ENCODE measurements at regions not wholly inside any gene's neighbourhood (a gene's known extent, or its start where the extent isn't known, plus 50 kb on each side); places are given as distances from the start of the nearest gene placed in this dataset.

DNA sequence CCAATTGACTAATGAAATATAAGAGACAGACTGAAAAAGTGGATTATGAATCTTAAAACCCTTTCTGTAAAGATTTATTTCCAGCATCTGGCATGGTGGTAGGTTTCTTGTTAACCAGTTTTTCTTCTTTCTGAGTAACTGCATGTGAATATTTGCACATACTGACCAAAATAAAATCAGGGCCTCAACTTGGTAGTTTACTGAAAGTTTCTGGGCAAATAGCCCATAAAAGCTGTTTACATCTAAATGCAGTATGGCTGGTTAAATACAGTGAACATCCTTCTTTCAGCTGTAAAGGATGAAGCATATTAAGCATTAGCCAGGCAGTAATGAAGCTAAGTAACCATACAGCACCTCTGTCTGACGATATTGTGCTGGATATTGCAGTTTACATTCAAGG, 83.6 kb upstream of the EYS start:
- intact Hi-C loops (cut with micrococcal nuclease), result no loop called here
- Mint-ChIP-seq H3K36me3 (peaks cover 11% of the 10 kb centered on the region), H3K4me1 (no peaks in the 10 kb centered on the region), H3K4me3 (no peak overlapping the region), H3K27me3 (ENCODE audit: low read depth in 2 of 2) (no peaks in the 10 kb centered on the region), H3K9me3 (peaks cover 7 to 9% of the 10 kb centered on the region in 2 donors), H3K27ac (no peak overlapping the region)
- H3K9me3 ChIP-seq (ENCODE audit: control insufficient read depth, insufficient read depth, low read length), result peaks cover 7% of the 10 kb centered on the region
- 90% methylated on average over 1 of the region's 1 CpG for WGBS (ENCODE audit: insufficient coverage)
- TF ChIP-seq, protein P1, sequence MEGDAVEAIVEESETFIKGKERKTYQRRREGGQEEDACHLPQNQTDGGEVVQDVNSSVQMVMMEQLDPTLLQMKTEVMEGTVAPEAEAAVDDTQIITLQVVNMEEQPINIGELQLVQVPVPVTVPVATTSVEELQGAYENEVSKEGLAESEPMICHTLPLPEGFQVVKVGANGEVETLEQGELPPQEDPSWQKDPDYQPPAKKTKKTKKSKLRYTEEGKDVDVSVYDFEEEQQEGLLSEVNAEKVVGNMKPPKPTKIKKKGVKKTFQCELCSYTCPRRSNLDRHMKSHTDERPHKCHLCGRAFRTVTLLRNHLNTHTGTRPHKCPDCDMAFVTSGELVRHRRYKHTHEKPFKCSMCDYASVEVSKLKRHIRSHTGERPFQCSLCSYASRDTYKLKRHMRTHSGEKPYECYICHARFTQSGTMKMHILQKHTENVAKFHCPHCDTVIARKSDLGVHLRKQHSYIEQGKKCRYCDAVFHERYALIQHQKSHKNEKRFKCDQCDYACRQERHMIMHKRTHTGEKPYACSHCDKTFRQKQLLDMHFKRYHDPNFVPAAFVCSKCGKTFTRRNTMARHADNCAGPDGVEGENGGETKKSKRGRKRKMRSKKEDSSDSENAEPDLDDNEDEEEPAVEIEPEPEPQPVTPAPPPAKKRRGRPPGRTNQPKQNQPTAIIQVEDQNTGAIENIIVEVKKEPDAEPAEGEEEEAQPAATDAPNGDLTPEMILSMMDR (IDR thresholded peaks at IDR 0.05), result no peak
- H3K4me3 ChIP-seq (ENCODE audit: low read length), result no peak overlapping the region
- no peak for DNase-seq
- no peaks in the 10 kb centered on the region for H3K4me1 ChIP-seq (ENCODE audit: control insufficient read depth, insufficient read depth, low read length)
- H3K27ac ChIP-seq (ENCODE audit: low read length), result no peak overlapping the region
- no peaks in the 10 kb centered on the region for H3K36me3 ChIP-seq (ENCODE audit: control insufficient read depth, insufficient read depth, low read length)
- no peak for ATAC-seq
- H3K27me3 ChIP-seq (ENCODE audit: control insufficient read depth, insufficient read depth, low read length), result no peaks in the 10 kb centered on the region

GRCh38 chr6:65787787-65788186, 80.8 kb upstream of the EYS start:
- intact Hi-C loops (cut with micrococcal nuclease), result no loop called here
- DNase-seq (no peak), ATAC-seq (no peak)
- no peaks in the 10 kb centered on the region for H3K4me1 ChIP-seq (ENCODE audit: control insufficient read depth, insufficient read depth, low read length)
- H3K4me1 Mint-ChIP-seq, result no peaks in the 10 kb centered on the region
- peaks cover 8 to 11% of the 10 kb centered on the region in 2 donors for H3K9me3 Mint-ChIP-seq
- WGBS (ENCODE audit: insufficient coverage), result 96% methylated on average over 34 of the region's 34 CpGs
- TF ChIP-seq, protein P1 (IDR thresholded peaks at IDR 0.05), result no peak
- H3K9me3 ChIP-seq (ENCODE audit: control insufficient read depth, insufficient read depth, low read length), result peaks cover 10% of the 10 kb centered on the region
- no peaks in the 10 kb centered on the region for H3K27me3 Mint-ChIP-seq (ENCODE audit: low read depth in 2 of 2)
- H3K36me3 ChIP-seq (ENCODE audit: control insufficient read depth, insufficient read depth, low read length), result no peaks in the 10 kb centered on the region
- H3K36me3 Mint-ChIP-seq, result no peaks in the 10 kb centered on the region
- no peaks in the 10 kb centered on the region for H3K27me3 ChIP-seq (ENCODE audit: control insufficient read depth, insufficient read depth, low read length)
- no peak overlapping the region for H3K4me3 Mint-ChIP-seq
- no peak overlapping the region for H3K27ac Mint-ChIP-seq
- no peak overlapping the region for H3K27ac ChIP-seq (ENCODE audit: low read length)
- no peak overlapping the region for H3K4me3 ChIP-seq (ENCODE audit: low read length)

GRCh38 chr6:65786815-65787214, 79.8 kb upstream of the EYS start:
- H3K27me3 Mint-ChIP-seq (ENCODE audit: low read depth in 2 of 2), result no peaks in the 10 kb centered on the region
- no peaks in the 10 kb centered on the region for H3K27me3 ChIP-seq (ENCODE audit: control insufficient read depth, insufficient read depth, low read length)
- H3K9me3 Mint-ChIP-seq, result peaks cover 9 to 15% of the 10 kb centered on the region in 2 donors
- no peaks in the 10 kb centered on the region for H3K36me3 ChIP-seq (ENCODE audit: control insufficient read depth, insufficient read depth, low read length)
- no peaks in the 10 kb centered on the region for H3K4me1 ChIP-seq (ENCODE audit: control insufficient read depth, insufficient read depth, low read length)
- H3K4me1 Mint-ChIP-seq, result no peaks in the 10 kb centered on the region
- H3K27ac ChIP-seq (ENCODE audit: low read length), result no peak overlapping the region
- intact Hi-C loops (cut with micrococcal nuclease), result no loop called here
- no peak overlapping the region for H3K27ac Mint-ChIP-seq
- ATAC-seq (no peak), DNase-seq (no peak)
- TF ChIP-seq, protein P1 (IDR thresholded peaks at IDR 0.05), result no peak
- H3K9me3 ChIP-seq (ENCODE audit: control insufficient read depth, insufficient read depth, low read length), result peaks cover 10% of the 10 kb centered on the region
- H3K4me3 ChIP-seq (ENCODE audit: low read length), result no peak overlapping the region
- H3K36me3 Mint-ChIP-seq, result no peaks in the 10 kb centered on the region
- H3K4me3 Mint-ChIP-seq, result no peak overlapping the region
- 96% methylated on average over 8 of the region's 8 CpGs for WGBS (ENCODE audit: insufficient coverage)

DNA sequence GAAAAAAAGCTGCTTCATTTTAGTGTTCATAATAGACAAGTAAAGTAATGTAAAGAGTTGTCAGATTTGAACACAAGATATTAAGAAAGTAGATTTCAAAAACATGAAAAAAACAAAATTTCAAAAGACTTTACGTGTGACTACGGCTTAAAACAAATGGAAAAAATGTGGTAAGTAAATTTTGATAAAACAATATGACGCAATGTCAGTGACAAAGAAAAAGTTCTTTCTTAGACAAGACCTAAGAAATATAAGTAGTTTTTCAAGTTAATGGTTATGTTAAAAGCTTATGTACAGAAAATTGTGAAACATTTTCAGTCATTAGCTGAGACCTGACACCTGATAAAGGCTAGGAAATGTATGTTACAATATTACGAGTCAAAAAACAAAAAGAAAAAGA, 73.7 kb upstream of the EYS start:
- Histone ChIP-seq H3K4me3 (ENCODE audit: low read length) (no peak overlapping the region), H3K4me1 (ENCODE audit: control insufficient read depth, insufficient read depth, low read length) (no peaks in the 10 kb centered on the region), H3K36me3 (ENCODE audit: control insufficient read depth, insufficient read depth, low read length) (no peaks in the 10 kb centered on the region), H3K27ac (ENCODE audit: low read length) (no peak overlapping the region), H3K9me3 (ENCODE audit: control insufficient read depth, insufficient read depth, low read length) (peaks cover 7% of the 10 kb centered on the region), H3K27me3 (ENCODE audit: control insufficient read depth, insufficient read depth, low read length) (no peaks in the 10 kb centered on the region)
- Mint-ChIP-seq H3K27me3 (ENCODE audit: low read depth in 2 of 2) (no peaks in the 10 kb centered on the region), H3K4me1 (no peaks in the 10 kb centered on the region), H3K4me3 (no peak overlapping the region), H3K36me3 (no peaks in the 10 kb centered on the region), H3K27ac (no peak overlapping the region), H3K9me3 (peaks cover 6 to 25% of the 10 kb centered on the region in 2 donors)
- DNase-seq, result no peak
- TF ChIP-seq, protein P1 (IDR thresholded peaks at IDR 0.05), result no peak
- no peak for ATAC-seq
- intact Hi-C loops (cut with micrococcal nuclease), result no loop called here
- 100% methylated on average over 3 of the region's 4 CpGs for WGBS (ENCODE audit: insufficient coverage)
